ENCODE measurements at regions not wholly inside any gene's neighbourhood (a gene's known extent, or its start where the extent isn't known, plus 50 kb on each side); places are given as distances from the start of the nearest gene placed in this dataset.

DNA sequence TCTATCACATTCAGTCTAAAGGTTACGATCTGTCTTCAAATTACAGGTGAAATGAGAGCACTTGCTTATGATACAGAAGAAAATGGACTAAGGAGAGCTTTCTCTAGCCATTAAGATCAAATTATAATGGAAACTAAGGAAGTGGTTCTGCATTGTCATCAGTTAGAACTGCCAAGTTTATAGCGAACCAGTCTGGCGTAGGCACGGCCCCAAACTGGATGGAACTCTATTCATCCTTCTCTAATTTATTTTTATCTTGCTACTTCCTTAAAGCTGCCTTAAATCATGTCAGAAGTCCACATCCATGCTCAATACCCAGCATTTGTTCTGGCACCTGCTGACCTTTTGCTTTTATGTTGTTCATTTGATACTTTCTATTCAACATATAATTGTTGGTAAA lies 63.7 kb upstream of the APBB1IP start:
- DNase-seq (ENCODE audit: low spot score), result no peak
- no peaks in the 10 kb centered on the region for H3K27me3 ChIP-seq (ENCODE audit: insufficient read depth)
- no peaks in the 10 kb centered on the region for H3K4me1 ChIP-seq (ENCODE audit: insufficient read depth)
- no peaks in the 10 kb centered on the region for H4K20me1 ChIP-seq (replicated peaks; ENCODE audit: insufficient read depth)
- Mint-ChIP-seq H3K27ac (no peak overlapping the region), H3K27me3 (ENCODE audit: insufficient read depth, low read depth, poor library complexity) (no peaks in the 10 kb centered on the region), H3K36me3 (ENCODE audit: low read depth) (no peaks in the 10 kb centered on the region), H3K4me3 (no peak overlapping the region), H3K9me3 (no peaks in the 10 kb centered on the region), H3K4me1 (peaks cover 4% of the 10 kb centered on the region)
- no peaks in the 10 kb centered on the region for H3K79me2 ChIP-seq (replicated peaks; ENCODE audit: insufficient read depth)
- no peak overlapping the region for H2AFZ ChIP-seq
- no peaks in the 10 kb centered on the region for H3F3A ChIP-seq (replicated peaks; ENCODE audit: low read depth)
- H3K9me2 ChIP-seq (ENCODE audit: insufficient read depth), result no peaks in the 10 kb centered on the region
- no peak overlapping the region for H3K27ac ChIP-seq (ENCODE audit: low read depth)
- H3K4me3 ChIP-seq, result no peak overlapping the region
- H3K4me2 ChIP-seq, result no peak overlapping the region
- no peak for TF ChIP-seq EZH2 (IDR thresholded peaks at IDR 0.05; ENCODE audit: low read depth, unreplicated experiment)
- TF ChIP-seq, protein P1, sequence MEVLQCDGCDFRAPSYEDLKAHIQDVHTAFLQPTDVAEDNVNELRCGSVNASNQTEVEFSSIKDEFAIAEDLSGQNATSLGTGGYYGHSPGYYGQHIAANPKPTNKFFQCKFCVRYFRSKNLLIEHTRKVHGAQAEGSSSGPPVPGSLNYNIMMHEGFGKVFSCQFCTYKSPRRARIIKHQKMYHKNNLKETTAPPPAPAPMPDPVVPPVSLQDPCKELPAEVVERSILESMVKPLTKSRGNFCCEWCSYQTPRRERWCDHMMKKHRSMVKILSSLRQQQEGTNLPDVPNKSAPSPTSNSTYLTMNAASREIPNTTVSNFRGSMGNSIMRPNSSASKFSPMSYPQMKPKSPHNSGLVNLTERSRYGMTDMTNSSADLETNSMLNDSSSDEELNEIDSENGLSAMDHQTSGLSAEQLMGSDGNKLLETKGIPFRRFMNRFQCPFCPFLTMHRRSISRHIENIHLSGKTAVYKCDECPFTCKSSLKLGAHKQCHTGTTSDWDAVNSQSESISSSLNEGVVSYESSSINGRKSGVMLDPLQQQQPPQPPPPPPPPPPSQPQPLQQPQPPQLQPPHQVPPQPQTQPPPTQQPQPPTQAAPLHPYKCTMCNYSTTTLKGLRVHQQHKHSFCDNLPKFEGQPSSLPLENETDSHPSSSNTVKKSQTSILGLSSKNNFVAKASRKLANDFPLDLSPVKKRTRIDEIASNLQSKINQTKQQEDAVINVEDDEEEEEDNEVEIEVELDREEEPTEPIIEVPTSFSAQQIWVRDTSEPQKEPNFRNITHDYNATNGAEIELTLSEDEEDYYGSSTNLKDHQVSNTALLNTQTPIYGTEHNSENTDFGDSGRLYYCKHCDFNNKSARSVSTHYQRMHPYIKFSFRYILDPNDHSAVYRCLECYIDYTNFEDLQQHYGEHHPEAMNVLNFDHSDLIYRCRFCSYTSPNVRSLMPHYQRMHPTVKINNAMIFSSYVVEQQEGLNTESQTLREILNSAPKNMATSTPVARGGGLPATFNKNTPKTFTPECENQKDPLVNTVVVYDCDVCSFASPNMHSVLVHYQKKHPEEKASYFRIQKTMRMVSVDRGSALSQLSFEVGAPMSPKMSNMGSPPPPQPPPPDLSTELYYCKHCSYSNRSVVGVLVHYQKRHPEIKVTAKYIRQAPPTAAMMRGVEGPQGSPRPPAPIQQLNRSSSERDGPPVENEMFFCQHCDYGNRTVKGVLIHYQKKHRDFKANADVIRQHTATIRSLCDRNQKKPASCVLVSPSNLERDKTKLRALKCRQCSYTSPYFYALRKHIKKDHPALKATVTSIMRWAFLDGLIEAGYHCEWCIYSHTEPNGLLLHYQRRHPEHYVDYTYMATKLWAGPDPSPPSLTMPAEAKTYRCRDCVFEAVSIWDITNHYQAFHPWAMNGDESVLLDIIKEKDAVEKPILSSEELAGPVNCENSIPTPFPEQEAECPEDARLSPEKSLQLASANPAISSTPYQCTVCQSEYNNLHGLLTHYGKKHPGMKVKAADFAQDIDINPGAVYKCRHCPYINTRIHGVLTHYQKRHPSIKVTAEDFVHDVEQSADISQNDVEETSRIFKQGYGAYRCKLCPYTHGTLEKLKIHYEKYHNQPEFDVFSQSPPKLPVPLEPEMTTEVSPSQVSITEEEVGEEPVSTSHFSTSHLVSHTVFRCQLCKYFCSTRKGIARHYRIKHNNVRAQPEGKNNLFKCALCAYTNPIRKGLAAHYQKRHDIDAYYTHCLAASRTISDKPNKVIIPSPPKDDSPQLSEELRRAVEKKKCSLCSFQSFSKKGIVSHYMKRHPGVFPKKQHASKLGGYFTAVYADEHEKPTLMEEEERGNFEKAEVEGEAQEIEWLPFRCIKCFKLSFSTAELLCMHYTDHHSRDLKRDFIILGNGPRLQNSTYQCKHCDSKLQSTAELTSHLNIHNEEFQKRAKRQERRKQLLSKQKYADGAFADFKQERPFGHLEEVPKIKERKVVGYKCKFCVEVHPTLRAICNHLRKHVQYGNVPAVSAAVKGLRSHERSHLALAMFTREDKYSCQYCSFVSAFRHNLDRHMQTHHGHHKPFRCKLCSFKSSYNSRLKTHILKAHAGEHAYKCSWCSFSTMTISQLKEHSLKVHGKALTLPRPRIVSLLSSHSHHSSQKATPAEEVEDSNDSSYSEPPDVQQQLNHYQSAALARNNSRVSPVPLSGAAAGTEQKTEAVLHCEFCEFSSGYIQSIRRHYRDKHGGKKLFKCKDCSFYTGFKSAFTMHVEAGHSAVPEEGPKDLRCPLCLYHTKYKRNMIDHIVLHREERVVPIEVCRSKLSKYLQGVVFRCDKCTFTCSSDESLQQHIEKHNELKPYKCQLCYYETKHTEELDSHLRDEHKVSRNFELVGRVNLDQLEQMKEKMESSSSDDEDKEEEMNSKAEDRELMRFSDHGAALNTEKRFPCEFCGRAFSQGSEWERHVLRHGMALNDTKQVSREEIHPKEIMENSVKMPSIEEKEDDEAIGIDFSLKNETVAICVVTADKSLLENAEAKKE (CRISPR knock-in tag; IDR thresholded peaks at IDR 0.05), result no peak
- TF ChIP-seq NANOG (IDR thresholded peaks at IDR 0.05; ENCODE audit: borderline replicate concordance), result no peak
- no peak for TF ChIP-seq ZNF331 (CRISPR knock-in tag; IDR thresholded peaks at IDR 0.05; ENCODE audit: low read depth)
- TF ChIP-seq, protein P2, sequence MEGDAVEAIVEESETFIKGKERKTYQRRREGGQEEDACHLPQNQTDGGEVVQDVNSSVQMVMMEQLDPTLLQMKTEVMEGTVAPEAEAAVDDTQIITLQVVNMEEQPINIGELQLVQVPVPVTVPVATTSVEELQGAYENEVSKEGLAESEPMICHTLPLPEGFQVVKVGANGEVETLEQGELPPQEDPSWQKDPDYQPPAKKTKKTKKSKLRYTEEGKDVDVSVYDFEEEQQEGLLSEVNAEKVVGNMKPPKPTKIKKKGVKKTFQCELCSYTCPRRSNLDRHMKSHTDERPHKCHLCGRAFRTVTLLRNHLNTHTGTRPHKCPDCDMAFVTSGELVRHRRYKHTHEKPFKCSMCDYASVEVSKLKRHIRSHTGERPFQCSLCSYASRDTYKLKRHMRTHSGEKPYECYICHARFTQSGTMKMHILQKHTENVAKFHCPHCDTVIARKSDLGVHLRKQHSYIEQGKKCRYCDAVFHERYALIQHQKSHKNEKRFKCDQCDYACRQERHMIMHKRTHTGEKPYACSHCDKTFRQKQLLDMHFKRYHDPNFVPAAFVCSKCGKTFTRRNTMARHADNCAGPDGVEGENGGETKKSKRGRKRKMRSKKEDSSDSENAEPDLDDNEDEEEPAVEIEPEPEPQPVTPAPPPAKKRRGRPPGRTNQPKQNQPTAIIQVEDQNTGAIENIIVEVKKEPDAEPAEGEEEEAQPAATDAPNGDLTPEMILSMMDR (conservative IDR thresholded peaks at IDR 0.05; ENCODE audit: low read depth in 2 of 2), result no peak
- TF ChIP-seq, protein P3, sequence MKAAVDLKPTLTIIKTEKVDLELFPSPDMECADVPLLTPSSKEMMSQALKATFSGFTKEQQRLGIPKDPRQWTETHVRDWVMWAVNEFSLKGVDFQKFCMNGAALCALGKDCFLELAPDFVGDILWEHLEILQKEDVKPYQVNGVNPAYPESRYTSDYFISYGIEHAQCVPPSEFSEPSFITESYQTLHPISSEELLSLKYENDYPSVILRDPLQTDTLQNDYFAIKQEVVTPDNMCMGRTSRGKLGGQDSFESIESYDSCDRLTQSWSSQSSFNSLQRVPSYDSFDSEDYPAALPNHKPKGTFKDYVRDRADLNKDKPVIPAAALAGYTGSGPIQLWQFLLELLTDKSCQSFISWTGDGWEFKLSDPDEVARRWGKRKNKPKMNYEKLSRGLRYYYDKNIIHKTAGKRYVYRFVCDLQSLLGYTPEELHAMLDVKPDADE (IDR thresholded peaks at IDR 0.05), result no peak
- no peak for TF ChIP-seq JUNB (IDR thresholded peaks at IDR 0.05; ENCODE audit: unreplicated experiment)
- no peak for TF ChIP-seq POLR2AphosphoS5 (IDR thresholded peaks at IDR 0.05; ENCODE audit: low read depth)
- TF ChIP-seq, protein P4, sequence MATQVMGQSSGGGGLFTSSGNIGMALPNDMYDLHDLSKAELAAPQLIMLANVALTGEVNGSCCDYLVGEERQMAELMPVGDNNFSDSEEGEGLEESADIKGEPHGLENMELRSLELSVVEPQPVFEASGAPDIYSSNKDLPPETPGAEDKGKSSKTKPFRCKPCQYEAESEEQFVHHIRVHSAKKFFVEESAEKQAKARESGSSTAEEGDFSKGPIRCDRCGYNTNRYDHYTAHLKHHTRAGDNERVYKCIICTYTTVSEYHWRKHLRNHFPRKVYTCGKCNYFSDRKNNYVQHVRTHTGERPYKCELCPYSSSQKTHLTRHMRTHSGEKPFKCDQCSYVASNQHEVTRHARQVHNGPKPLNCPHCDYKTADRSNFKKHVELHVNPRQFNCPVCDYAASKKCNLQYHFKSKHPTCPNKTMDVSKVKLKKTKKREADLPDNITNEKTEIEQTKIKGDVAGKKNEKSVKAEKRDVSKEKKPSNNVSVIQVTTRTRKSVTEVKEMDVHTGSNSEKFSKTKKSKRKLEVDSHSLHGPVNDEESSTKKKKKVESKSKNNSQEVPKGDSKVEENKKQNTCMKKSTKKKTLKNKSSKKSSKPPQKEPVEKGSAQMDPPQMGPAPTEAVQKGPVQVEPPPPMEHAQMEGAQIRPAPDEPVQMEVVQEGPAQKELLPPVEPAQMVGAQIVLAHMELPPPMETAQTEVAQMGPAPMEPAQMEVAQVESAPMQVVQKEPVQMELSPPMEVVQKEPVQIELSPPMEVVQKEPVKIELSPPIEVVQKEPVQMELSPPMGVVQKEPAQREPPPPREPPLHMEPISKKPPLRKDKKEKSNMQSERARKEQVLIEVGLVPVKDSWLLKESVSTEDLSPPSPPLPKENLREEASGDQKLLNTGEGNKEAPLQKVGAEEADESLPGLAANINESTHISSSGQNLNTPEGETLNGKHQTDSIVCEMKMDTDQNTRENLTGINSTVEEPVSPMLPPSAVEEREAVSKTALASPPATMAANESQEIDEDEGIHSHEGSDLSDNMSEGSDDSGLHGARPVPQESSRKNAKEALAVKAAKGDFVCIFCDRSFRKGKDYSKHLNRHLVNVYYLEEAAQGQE (IDR thresholded peaks at IDR 0.05; ENCODE audit: unreplicated experiment), result no peak
- no peak for TF ChIP-seq STAT1 (IDR thresholded peaks at IDR 0.05; ENCODE audit: unreplicated experiment)
- no peak for TF ChIP-seq CREB1 (CRISPR knock-in tag; IDR thresholded peaks at IDR 0.05; ENCODE audit: low read depth)
- no peak for TF ChIP-seq ZNF114 (CRISPR knock-in tag; IDR thresholded peaks at IDR 0.05)
- no peak for TF ChIP-seq EZH2phosphoT487 (IDR thresholded peaks at IDR 0.05; ENCODE audit: unreplicated experiment)
- no peaks in the 10 kb centered on the region; the same call in 1 of the 2 replicates for H3K36me3 ChIP-seq (ENCODE audit: insufficient read depth)
- ATAC-seq, result no peak

All from GM23338 (cell line).